ENCODE measurements at regions not wholly inside any gene's neighbourhood (a gene's known extent, or its start where the extent isn't known, plus 50 kb on each side); places are given as distances from the start of the nearest gene placed in this dataset.

DNA sequence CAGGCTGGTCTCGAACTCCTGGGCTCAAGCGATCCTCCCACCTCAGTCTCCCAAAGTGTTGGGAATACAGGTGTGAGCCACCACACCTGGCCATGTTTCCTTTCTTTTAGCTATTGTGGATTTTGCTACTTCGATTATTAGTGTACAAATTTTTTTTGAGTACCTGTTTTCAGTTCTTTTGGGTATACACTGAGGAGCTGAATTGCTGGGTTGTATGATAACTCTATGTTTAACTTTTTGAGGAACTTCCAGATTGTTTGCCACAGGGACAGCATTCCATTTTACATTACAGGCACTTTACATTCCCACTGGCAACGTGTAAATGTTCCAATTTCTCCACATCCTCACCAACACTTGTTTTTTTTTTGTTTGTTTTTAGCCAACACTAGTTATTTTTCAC, 198.1 kb upstream of the TBX3 start:
- TF ChIP-seq, protein P1, sequence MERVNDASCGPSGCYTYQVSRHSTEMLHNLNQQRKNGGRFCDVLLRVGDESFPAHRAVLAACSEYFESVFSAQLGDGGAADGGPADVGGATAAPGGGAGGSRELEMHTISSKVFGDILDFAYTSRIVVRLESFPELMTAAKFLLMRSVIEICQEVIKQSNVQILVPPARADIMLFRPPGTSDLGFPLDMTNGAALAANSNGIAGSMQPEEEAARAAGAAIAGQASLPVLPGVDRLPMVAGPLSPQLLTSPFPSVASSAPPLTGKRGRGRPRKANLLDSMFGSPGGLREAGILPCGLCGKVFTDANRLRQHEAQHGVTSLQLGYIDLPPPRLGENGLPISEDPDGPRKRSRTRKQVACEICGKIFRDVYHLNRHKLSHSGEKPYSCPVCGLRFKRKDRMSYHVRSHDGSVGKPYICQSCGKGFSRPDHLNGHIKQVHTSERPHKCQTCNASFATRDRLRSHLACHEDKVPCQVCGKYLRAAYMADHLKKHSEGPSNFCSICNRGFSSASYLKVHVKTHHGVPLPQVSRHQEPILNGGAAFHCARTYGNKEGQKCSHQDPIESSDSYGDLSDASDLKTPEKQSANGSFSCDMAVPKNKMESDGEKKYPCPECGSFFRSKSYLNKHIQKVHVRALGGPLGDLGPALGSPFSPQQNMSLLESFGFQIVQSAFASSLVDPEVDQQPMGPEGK (CRISPR knock-in tag; IDR thresholded peaks at IDR 0.05; ENCODE audit: borderline replicate concordance): no peak
- no peak for TF ChIP-seq RARB (CRISPR knock-in tag; IDR thresholded peaks at IDR 0.05)
- TF ChIP-seq ZNF565 (CRISPR knock-in tag; conservative IDR thresholded peaks at IDR 0.05; ENCODE audit: low read depth): no peak
- no peak for TF ChIP-seq TOX (CRISPR knock-in tag; IDR thresholded peaks at IDR 0.05; ENCODE audit: borderline replicate concordance)
- TF ChIP-seq SNAI2 (CRISPR knock-in tag; IDR thresholded peaks at IDR 0.05): no peak
- TF ChIP-seq ISL1 (CRISPR knock-in tag; IDR thresholded peaks at IDR 0.05): no peak
- no peak for TF ChIP-seq CSDC2 (CRISPR knock-in tag; IDR thresholded peaks at IDR 0.05)
- TF ChIP-seq ZC3H10 (CRISPR knock-in tag; IDR thresholded peaks at IDR 0.05): no peak
- no peak for TF ChIP-seq GLIS3 (CRISPR knock-in tag; IDR thresholded peaks at IDR 0.05)
- no peak for TF ChIP-seq ZFP3 (CRISPR knock-in tag; IDR thresholded peaks at IDR 0.05)
- TF ChIP-seq ZNF8 (CRISPR knock-in tag; IDR thresholded peaks at IDR 0.05): no peak
- TF ChIP-seq ZNF70 (CRISPR knock-in tag; IDR thresholded peaks at IDR 0.05): no peak
